Keratinocyte (primary cell): ENCODE measurements at regions not wholly inside any gene's neighbourhood (a gene's known extent, or its start where the extent isn't known, plus 50 kb on each side); places are given as distances from the start of the nearest gene placed in this dataset.
"Not testable (repeated sequence)": the region's sequence is repeated elsewhere in the genome, so short reads cannot be mapped to it uniquely, and the experiment has no call there.

Experiments used
- DNase-seq: peaks from one replicate; pipeline ENCODE4 v3.0.0-alpha.2; 2011; ENCODE audit warnings: low read depth, missing footprints, low spot score
- FAIRE-seq: peaks from 2 replicates; lab custom pipeline; 2011; peaks lifted over from hg19 to GRCh38; lab: Jason Lieb, UNC
- H2AFZ ChIP-seq: 2 replicates; pipeline ENCODE4 v1.6.0; 2012; ENCODE audit warnings: low read length, control low read depth, inconsistent platforms; ENCODE audit not compliant: control insufficient read depth
- H3K27ac ChIP-seq: 2 replicates; pipeline ENCODE4 v1.5.1; 2011; ENCODE audit warnings: low read length; ENCODE audit not compliant: control insufficient read depth, insufficient read depth
- H3K27me3 ChIP-seq: 3 replicates; pipeline ENCODE4 v1.6.0; 2011; ENCODE audit warnings: low read length; ENCODE audit not compliant: control insufficient read depth, insufficient read depth; ENCODE audit errors: extremely low read depth
- H3K36me3 ChIP-seq, 2 experiments: 2 replicates in 1 of 2; 3 replicates in 1 of 2; pipeline ENCODE4 v1.5.1; 2011; ENCODE audit warnings: low read length in 2 of 2, mild to moderate bottlenecking in 1 of 2; ENCODE audit not compliant: control insufficient read depth in 2 of 2, insufficient read depth in 2 of 2; ENCODE audit errors: extremely low read depth in 1 of 2
- H3K4me1 ChIP-seq: 3 replicates; pipeline ENCODE4 v1.5.1; 2011; ENCODE audit warnings: low read length; ENCODE audit not compliant: control insufficient read depth, insufficient read depth; ENCODE audit errors: extremely low read depth
- H3K4me2 ChIP-seq: 3 replicates; pipeline ENCODE4 v1.6.0; 2011; ENCODE audit warnings: low read depth, low read length; ENCODE audit not compliant: control insufficient read depth, insufficient read depth; ENCODE audit errors: extremely low read depth
- H3K4me3 ChIP-seq, 3 experiments: fragments of 200-600 bp in 1 of 3; sonication (generic) in 1 of 3; 2 replicates in 2 of 3; 3 replicates in 1 of 3; pipeline ENCODE4 v1.5.1; 2011 to 2016; ENCODE audit warnings: low read length in 3 of 3, mild to moderate bottlenecking in 3 of 3, control low read depth in 2 of 3, inconsistent platforms in 1 of 3, low read depth in 1 of 3, mixed read lengths in 1 of 3, mixed run types in 1 of 3, moderate library complexity in 1 of 3; ENCODE audit not compliant: control insufficient read depth in 2 of 3, insufficient read depth in 2 of 3; ENCODE audit errors: extremely low read depth in 1 of 3
- H3K79me2 ChIP-seq: 2 replicates; pipeline ENCODE4 v1.6.0; 2012; ENCODE audit warnings: low read length; ENCODE audit not compliant: control insufficient read depth, insufficient read depth
- H3K9ac ChIP-seq: 3 replicates; pipeline ENCODE4 v1.6.0; 2011; ENCODE audit warnings: low read length; ENCODE audit not compliant: control insufficient read depth, insufficient read depth; ENCODE audit errors: extremely low read depth
- H3K9me1 ChIP-seq: 3 replicates; pipeline ENCODE4 v1.6.0; 2011; ENCODE audit warnings: low read length; ENCODE audit not compliant: control insufficient read depth, insufficient read depth; ENCODE audit errors: extremely low read depth
- H3K9me3 ChIP-seq: 2 replicates; pipeline ENCODE4 v1.5.1; 2012; ENCODE audit warnings: low read depth, low read length; ENCODE audit not compliant: control insufficient read depth
- H4K20me1 ChIP-seq: 3 replicates; pipeline ENCODE4 v1.6.0; 2011; ENCODE audit warnings: low read length; ENCODE audit not compliant: control insufficient read depth, insufficient read depth; ENCODE audit errors: extremely low read depth
- CTCF ChIP-seq, 3 experiments: IDR thresholded peaks in 1 of 3; conservative IDR thresholded peaks in 1 of 3; optimal IDR thresholded peaks in 1 of 3; 2 replicates in 2 of 3; 3 replicates in 1 of 3; pipeline versions ENCODE3 to v1.5.1; 2011; ENCODE audit warnings: low read length in 3 of 3, mild to moderate bottlenecking in 3 of 3, moderate library complexity in 2 of 3, control low read depth in 1 of 3, inconsistent platforms in 1 of 3; ENCODE audit not compliant: insufficient read depth in 2 of 3; ENCODE audit errors: extremely low read depth in 1 of 3
- EZH2 ChIP-seq: IDR thresholded peaks from one replicate; pipeline ENCODE4 v1.6.1; 2012; ENCODE audit warnings: inconsistent platforms, mild to moderate bottlenecking, low read length, moderate library complexity
- dilution Hi-C: fragments of 300-500 bp; cut with MboI; formaldehyde crosslinking; loops from one replicate; pipeline ENCODE4 v1.7.0; 2020; ENCODE audit warnings: low sequenced_read_pairs; ENCODE audit not compliant: extremely low pct_ligation_motif_present

GRCh38 chr11:89626366-89626765, 83.7 kb upstream of the TRIM77 start:
- Histone ChIP-seq H3K4me1 (no peaks in the 10 kb centered on the region), H3K27ac (no peak overlapping the region), H3K9ac (no peak overlapping the region), H3K36me3 (no peaks in the 10 kb centered on the region), H3K4me3 (no peak overlapping the region), H3K9me3 (no peaks in the 10 kb centered on the region), H2AFZ (no peak overlapping the region), H4K20me1 (no peaks in the 10 kb centered on the region), H3K27me3 (no peaks in the 10 kb centered on the region), H3K79me2 (no peaks in the 10 kb centered on the region), H3K9me1 (no peaks in the 10 kb centered on the region), H3K4me2 (no peak overlapping the region)
- dilution Hi-C loops, result no loop called here
- no peak for FAIRE-seq
- no peak for DNase-seq
- TF ChIP-seq CTCF (optimal IDR thresholded peaks at IDR 0.05 in 1 of 3, IDR thresholded peaks at IDR 0.05 in 1 of 3, conservative IDR thresholded peaks at IDR 0.05 in 1 of 3; ENCODE audit: extremely low read depth in 1 of 3, insufficient read depth in 2 of 3, low read length in 3 of 3) (no peak), EZH2 (no peak)

GRCh38 chr11:89626881-89627280, 83.2 kb upstream of the TRIM77 start:
- H3K9me3 ChIP-seq, H3K4me1 ChIP-seq, H3K36me3 ChIP-seq, H3K27me3 ChIP-seq, H3K79me2 ChIP-seq, DNase-seq, dilution Hi-C loops, H3K27ac ChIP-seq, H4K20me1 ChIP-seq, H3K4me3 ChIP-seq, FAIRE-seq, H3K4me2 ChIP-seq, H3K9me1 ChIP-seq, H2AFZ ChIP-seq, H3K9ac ChIP-seq: not testable (repeated sequence)

GRCh38 chr11:89633135-89633705, 76.9 kb upstream of the TRIM77 start:
- FAIRE-seq (no peak), DNase-seq (no peak)
- no peaks in the 10 kb centered on the region for H3K27me3 ChIP-seq
- no peaks in the 10 kb centered on the region for H3K4me1 ChIP-seq
- no peak overlapping the region for H3K4me3 ChIP-seq
- no peak overlapping the region for H3K4me2 ChIP-seq
- H3K27ac ChIP-seq, result no peak overlapping the region
- TF ChIP-seq CTCF (optimal IDR thresholded peaks at IDR 0.05 in 1 of 3, IDR thresholded peaks at IDR 0.05 in 1 of 3, conservative IDR thresholded peaks at IDR 0.05 in 1 of 3; ENCODE audit: extremely low read depth in 1 of 3, insufficient read depth in 2 of 3, low read length in 3 of 3) (no peak), EZH2 (no peak)
- H2AFZ ChIP-seq, result no peak overlapping the region
- H3K9me3 ChIP-seq, result no peaks in the 10 kb centered on the region
- dilution Hi-C loops, result no loop called here
- H4K20me1 ChIP-seq, result no peaks in the 10 kb centered on the region
- H3K36me3 ChIP-seq, result no peaks in the 10 kb centered on the region
- H3K9me1 ChIP-seq, result no peaks in the 10 kb centered on the region
- no peaks in the 10 kb centered on the region for H3K79me2 ChIP-seq
- H3K9ac ChIP-seq, result no peak overlapping the region

- H3K79me2 ChIP-seq, H3K27ac ChIP-seq, H4K20me1 ChIP-seq, H2AFZ ChIP-seq, H3K9me3 ChIP-seq, H3K4me3 ChIP-seq, dilution Hi-C loops, H3K27me3 ChIP-seq, H3K9ac ChIP-seq, H3K36me3 ChIP-seq, H3K4me1 ChIP-seq, FAIRE-seq, H3K4me2 ChIP-seq, DNase-seq, H3K9me1 ChIP-seq: not testable (repeated sequence)
Observed at GRCh38 chr11:89640777-89641176, 69.3 kb upstream of the TRIM77 start.
